Uterus (tissue), 2 donors: ENCODE measurements at regions not wholly inside any gene's neighbourhood (a gene's known extent, or its start where the extent isn't known, plus 50 kb on each side); places are given as distances from the start of the nearest gene placed in this dataset.

Source experiments
- POLR2A ChIP-seq, 2 donors: fragments of 450-650 bp; IDR thresholded peaks; one replicate each; pipeline ENCODE4 v1.6.1; 2016; ENCODE audit warnings: antibody characterized with exemption in 2 of 2, mild to moderate bottlenecking in 1 of 2, moderate library complexity in 1 of 2
- TF ChIP-seq, protein P1 (sequence below), 4 experiments: fragments of 200-600 bp in 2 of 4; fragments of 450-650 bp in 2 of 4; sonication (generic) in 2 of 4; IDR thresholded peaks; one replicate each; pipeline ENCODE4 v1.5.1; 2016 to 2019; ENCODE audit warnings: antibody characterized with exemption in 4 of 4, mild to moderate bottlenecking in 2 of 4, moderate library complexity in 1 of 4

DNA sequence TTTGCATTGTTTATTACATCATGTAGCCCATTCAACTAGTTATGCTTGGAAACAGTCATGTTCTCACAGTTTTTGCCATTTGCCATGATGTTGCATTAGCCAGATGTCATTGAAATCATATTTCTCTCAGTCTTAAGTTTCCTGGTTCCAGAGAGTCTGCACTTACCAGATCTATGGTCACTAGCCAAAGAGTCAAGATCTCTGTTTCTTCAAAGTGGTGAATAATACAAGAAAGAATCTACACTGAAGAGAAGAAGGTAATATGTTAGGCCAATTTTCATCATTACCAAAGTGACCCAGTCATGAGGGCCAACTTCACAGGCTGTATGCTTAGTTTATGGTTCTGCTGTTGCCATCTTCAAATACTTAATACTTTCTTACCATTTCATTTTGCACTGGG is 89.0 kb upstream of the PHYHIPL start:
- TF ChIP-seq, protein P1, sequence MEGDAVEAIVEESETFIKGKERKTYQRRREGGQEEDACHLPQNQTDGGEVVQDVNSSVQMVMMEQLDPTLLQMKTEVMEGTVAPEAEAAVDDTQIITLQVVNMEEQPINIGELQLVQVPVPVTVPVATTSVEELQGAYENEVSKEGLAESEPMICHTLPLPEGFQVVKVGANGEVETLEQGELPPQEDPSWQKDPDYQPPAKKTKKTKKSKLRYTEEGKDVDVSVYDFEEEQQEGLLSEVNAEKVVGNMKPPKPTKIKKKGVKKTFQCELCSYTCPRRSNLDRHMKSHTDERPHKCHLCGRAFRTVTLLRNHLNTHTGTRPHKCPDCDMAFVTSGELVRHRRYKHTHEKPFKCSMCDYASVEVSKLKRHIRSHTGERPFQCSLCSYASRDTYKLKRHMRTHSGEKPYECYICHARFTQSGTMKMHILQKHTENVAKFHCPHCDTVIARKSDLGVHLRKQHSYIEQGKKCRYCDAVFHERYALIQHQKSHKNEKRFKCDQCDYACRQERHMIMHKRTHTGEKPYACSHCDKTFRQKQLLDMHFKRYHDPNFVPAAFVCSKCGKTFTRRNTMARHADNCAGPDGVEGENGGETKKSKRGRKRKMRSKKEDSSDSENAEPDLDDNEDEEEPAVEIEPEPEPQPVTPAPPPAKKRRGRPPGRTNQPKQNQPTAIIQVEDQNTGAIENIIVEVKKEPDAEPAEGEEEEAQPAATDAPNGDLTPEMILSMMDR (IDR thresholded peaks at IDR 0.05), result no peak
- TF ChIP-seq POLR2A (IDR thresholded peaks at IDR 0.05), result no peak
